ENCODE measurements at regions not wholly inside any gene's neighbourhood (a gene's known extent, or its start where the extent isn't known, plus 50 kb on each side); places are given as distances from the start of the nearest gene placed in this dataset.

GRCh38 chr14:97584528-97584927, 787.3 kb downstream of the VRK1 start:
- intact Hi-C loops (cut with micrococcal nuclease; ENCODE audit: unreplicated experiment) = no loop called here
- WGBS (ENCODE audit: low lambda C conversion rate) = 0% methylated on average over 2 of the region's 2 CpGs
- no peak for FAIRE-seq
- ChIA-PET CTCF (ENCODE audit: low intra/inter-chr PET ratio, low total read pairs) (no interaction called here), POLR2A (no interaction called here)
- no peaks in the 10 kb centered on the region for H3K27me3 ChIP-seq (ENCODE audit: control insufficient read depth in 1 of 2, insufficient read depth in 2 of 2, low read length in 2 of 2)
- no peaks in the 10 kb centered on the region for H4K20me1 ChIP-seq (ENCODE audit: insufficient read depth, low read length)
- H3K27ac ChIP-seq (ENCODE audit: extremely low read length, insufficient read depth, low read length) = no peak overlapping the region
- no peak overlapping the region for H2AFZ ChIP-seq (ENCODE audit: low read length)
- no peaks in the 10 kb centered on the region for H3K36me3 ChIP-seq (replicated peaks in 1 of 2; ENCODE audit: control insufficient read depth in 1 of 2, insufficient read depth in 2 of 2, low read length in 2 of 2)
- H3K9ac ChIP-seq (ENCODE audit: insufficient read depth, low read depth, low read length) = no peak overlapping the region
- no peak for ATAC-seq
- no peak for TF ChIP-seq DNMT3B (CRISPR knock-in tag; conservative IDR thresholded peaks at IDR 0.05)
- no peak for TF ChIP-seq ZFP1 (CRISPR knock-in tag; IDR thresholded peaks at IDR 0.05)
- no TSS peak for BruUV-seq (replicated peaks)
- in situ Hi-C loops (cut with HindIII; ENCODE audit: extremely low pct_ligation_motif_present, low pct_unique_long_range_greater_than_20kb) = no loop called here
- no peak overlapping the region for H3K4me3 ChIP-seq (replicated peaks in 1 of 3; ENCODE audit: insufficient read depth in 1 of 3, low read depth in 2 of 3, low read length in 3 of 3)
- no peak overlapping the region for H3K4me2 ChIP-seq (ENCODE audit: low read depth, low read length)
- DNase-seq (ENCODE audit: low spot score) = no peak
- H3K4me1 ChIP-seq (ENCODE audit: insufficient read depth, low read length) = no peaks in the 10 kb centered on the region
- peaks cover 97% of the 10 kb centered on the region for H3K9me3 ChIP-seq (ENCODE audit: low read length)
- no peaks in the 10 kb centered on the region for H3K79me2 ChIP-seq (ENCODE audit: insufficient read depth, low read length)

- H3K27me3 ChIP-seq (ENCODE audit: control insufficient read depth in 1 of 2, insufficient read depth in 2 of 2, low read length in 2 of 2) = no peaks in the 10 kb centered on the region
- in situ Hi-C loops (cut with HindIII; ENCODE audit: extremely low pct_ligation_motif_present, low pct_unique_long_range_greater_than_20kb) = no loop called here
- no peak overlapping the region for H2AFZ ChIP-seq (ENCODE audit: low read length)
- BruUV-seq (replicated peaks) = no TSS peak
- no peaks in the 10 kb centered on the region for H3K36me3 ChIP-seq (replicated peaks in 1 of 2; ENCODE audit: control insufficient read depth in 1 of 2, insufficient read depth in 2 of 2, low read length in 2 of 2)
- 2% methylated on average over 5 of the region's 5 CpGs for WGBS (ENCODE audit: low lambda C conversion rate)
- ATAC-seq (no peak), DNase-seq (ENCODE audit: low spot score) (no peak), FAIRE-seq (no peak)
- no peaks in the 10 kb centered on the region for H3K79me2 ChIP-seq (ENCODE audit: insufficient read depth, low read length)
- H3K4me2 ChIP-seq (ENCODE audit: low read depth, low read length) = no peak overlapping the region
- H3K4me3 ChIP-seq (replicated peaks in 1 of 3; ENCODE audit: insufficient read depth in 1 of 3, low read depth in 2 of 3, low read length in 3 of 3) = no peak overlapping the region
- ChIA-PET POLR2A (no interaction called here), CTCF (ENCODE audit: low intra/inter-chr PET ratio, low total read pairs) (no interaction called here)
- H3K9me3 ChIP-seq (ENCODE audit: low read length) = peaks cover 81% of the 10 kb centered on the region
- no peaks in the 10 kb centered on the region for H4K20me1 ChIP-seq (ENCODE audit: insufficient read depth, low read length)
- H3K27ac ChIP-seq (ENCODE audit: extremely low read length, insufficient read depth, low read length) = no peak overlapping the region
- intact Hi-C loops (cut with micrococcal nuclease; ENCODE audit: unreplicated experiment) = no loop called here
- no peaks in the 10 kb centered on the region for H3K4me1 ChIP-seq (ENCODE audit: insufficient read depth, low read length)
- no peak overlapping the region for H3K9ac ChIP-seq (ENCODE audit: insufficient read depth, low read depth, low read length)
- no peak for TF ChIP-seq ZNF101 (CRISPR knock-in tag; IDR thresholded peaks at IDR 0.05; ENCODE audit: borderline replicate concordance, low read depth)
- TF ChIP-seq RBAK (CRISPR knock-in tag; IDR thresholded peaks at IDR 0.05) = no peak
- no peak for TF ChIP-seq CENPX (CRISPR knock-in tag; IDR thresholded peaks at IDR 0.05)
- TF ChIP-seq REPIN1 (CRISPR knock-in tag; IDR thresholded peaks at IDR 0.05; ENCODE audit: borderline replicate concordance, low read depth) = no peak
- no peak for TF ChIP-seq ZBTB4 (CRISPR knock-in tag; IDR thresholded peaks at IDR 0.05; ENCODE audit: borderline replicate concordance)
- TF ChIP-seq PBX3 (CRISPR knock-in tag; IDR thresholded peaks at IDR 0.05; ENCODE audit: borderline replicate concordance) = no peak
- TF ChIP-seq MAZ (IDR thresholded peaks at IDR 0.05; ENCODE audit: borderline replicate concordance, low read depth, low read length) = no peak
- TF ChIP-seq MAZ (CRISPR knock-in tag; IDR thresholded peaks at IDR 0.05; ENCODE audit: low read depth) = no peak
- no peak for TF ChIP-seq ZNF577 (CRISPR knock-in tag; IDR thresholded peaks at IDR 0.05; ENCODE audit: borderline replicate concordance, low read depth)
- no peak for TF ChIP-seq ZNF784 (CRISPR knock-in tag; IDR thresholded peaks at IDR 0.05; ENCODE audit: borderline replicate concordance)
Observed at GRCh38 chr14:97592341-97592980, 795.3 kb downstream of the VRK1 start.

All from HepG2 (cell line).